AG09319 (cell line): ENCODE measurements at regions not wholly inside any gene's neighbourhood (a gene's known extent, or its start where the extent isn't known, plus 50 kb on each side); places are given as distances from the start of the nearest gene placed in this dataset.

ENCODE experiments used
- DNase-seq: peaks from one replicate; pipeline ENCODE4 v3.0.0-alpha.2; 2010; ENCODE audit warnings: low read depth; ENCODE audit errors: extremely low read depth
- CTCF ChIP-seq: IDR thresholded peaks from 2 replicates; pipeline ENCODE4 v1.5.1; 2011; ENCODE audit warnings: low read depth, mild to moderate bottlenecking, inconsistent platforms, low read length, moderate library complexity

- no peak for TF ChIP-seq CTCF
- no peak for DNase-seq
Observed at GRCh38 chr1:204819495-204819894, 51.2 kb upstream of the NFASC start.
